Stimulated activated CD4-positive, alpha-beta T cell treated with anti-CD3 and anti-CD28 coated beads, TNF-alpha, amount 100 ng/mL, for 1 hour (primary cell): ENCODE measurements at regions not wholly inside any gene's neighbourhood (a gene's known extent, or its start where the extent isn't known, plus 50 kb on each side); places are given as distances from the start of the nearest gene placed in this dataset.

Source experiments
- DNase-seq, 3 donors: peaks; one replicate each; pipeline ENCODE4 v3.0.0-alpha.2; 2020; ENCODE audit warnings: low read depth in 3 of 3, low spot score in 1 of 3

DNA sequence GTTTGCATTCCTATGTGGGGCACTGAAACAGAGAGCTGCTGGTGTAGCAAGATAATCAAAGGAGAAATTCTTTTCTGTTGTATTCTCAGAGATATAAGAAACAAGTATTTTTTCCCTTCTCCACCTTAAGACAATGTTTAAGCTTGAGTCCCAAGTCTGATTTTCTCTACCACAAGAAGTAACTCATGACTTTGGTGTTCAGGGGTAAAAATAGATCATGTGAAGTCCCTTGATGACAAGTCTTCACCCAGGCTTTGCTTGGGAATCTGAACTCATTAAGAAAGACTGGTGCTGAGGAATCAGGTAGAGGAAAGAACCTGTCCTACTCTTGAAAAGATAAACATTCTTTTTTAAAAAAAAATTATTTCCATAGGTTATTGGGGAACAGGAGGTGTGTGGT is 205.6 kb downstream of the ALDH8A1 start:
- DNase-seq: no peak

- no peak for DNase-seq
These were observed 208.7 kb downstream of the ALDH8A1 start for GRCh38 chr6:134741200-134741536.

- no peak for DNase-seq
These were observed 209.3 kb downstream of the ALDH8A1 start for GRCh38 chr6:134740473-134741199.

GRCh38 chr6:134740027-134740373 is 209.9 kb downstream of the ALDH8A1 start:
- no peak for DNase-seq

GRCh38 chr6:134739299-134740026 is 210.4 kb downstream of the ALDH8A1 start:
- DNase-seq: no peak

DNA sequence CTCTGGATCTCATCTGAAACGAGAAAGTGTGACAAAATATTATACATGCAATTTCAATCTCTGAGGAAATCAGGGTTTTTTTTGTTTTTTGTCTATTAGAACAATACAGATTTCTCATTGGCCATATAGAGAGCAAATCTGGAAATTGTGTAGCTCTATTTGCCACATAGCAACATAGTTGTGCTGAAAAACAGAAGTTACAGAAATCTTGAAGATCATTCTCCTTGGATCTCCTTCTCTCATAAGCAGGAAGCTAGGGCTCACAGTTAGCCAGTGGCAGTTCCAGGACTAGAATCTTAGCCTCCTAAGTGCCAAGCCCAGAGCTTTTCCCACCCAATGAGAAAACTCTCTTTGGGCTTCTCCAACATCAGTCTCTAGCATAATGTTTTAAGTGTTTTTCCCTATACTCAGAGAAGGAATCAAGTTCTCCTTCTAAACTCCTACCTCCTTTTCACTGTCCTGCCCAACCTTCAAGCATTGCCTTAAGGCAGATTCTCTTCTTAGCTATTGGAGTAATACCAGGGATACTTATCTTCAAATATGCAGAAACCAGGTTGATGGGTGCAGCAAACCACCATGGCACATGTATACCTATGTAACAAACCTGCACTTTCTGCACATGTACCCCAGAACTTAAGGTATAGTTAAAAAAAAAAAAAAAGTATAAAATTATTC is 211.6 kb downstream of the ALDH8A1 start:
- DNase-seq: no peak

GRCh38 chr6:134735461-134735860 is 214.4 kb downstream of the ALDH8A1 start:
- no peak for DNase-seq

DNA sequence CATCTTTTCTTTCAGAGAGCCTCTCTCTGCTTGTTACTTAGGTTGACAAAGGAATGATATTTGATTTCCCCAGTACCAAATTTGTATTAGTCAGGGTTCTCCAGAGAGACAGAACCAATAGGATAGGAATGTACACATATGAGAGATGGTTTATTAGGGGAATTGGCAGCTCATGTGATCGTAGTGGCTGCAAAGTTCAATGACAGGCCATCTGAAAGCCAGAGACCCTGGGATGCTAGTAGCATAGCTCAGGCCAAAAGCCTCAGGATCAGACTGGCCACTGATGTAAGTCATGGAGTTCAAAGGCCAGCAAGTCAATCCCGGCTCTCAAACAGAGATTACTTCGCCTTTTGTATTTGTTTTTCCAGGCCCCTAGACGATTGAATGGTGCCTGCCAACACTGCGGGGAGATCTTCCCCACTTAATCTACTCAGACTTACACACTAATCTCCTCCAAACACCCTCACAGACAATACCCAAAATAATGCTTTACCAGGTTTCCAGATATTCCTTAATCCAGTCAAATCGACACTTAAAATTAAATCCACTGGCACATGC is 215.5 kb downstream of the ALDH8A1 start:
- DNase-seq: no peak

- DNase-seq: no peak
These were observed 216.1 kb downstream of the ALDH8A1 start for GRCh38 chr6:134733801-134734200.

- DNase-seq: no peak
These were observed 217.1 kb downstream of the ALDH8A1 start for GRCh38 chr6:134732763-134733162.

GRCh38 chr6:134731615-134732014 is 218.3 kb downstream of the ALDH8A1 start:
- no peak for DNase-seq

GRCh38 chr6:134730013-134730412 is 219.9 kb downstream of the ALDH8A1 start:
- DNase-seq: no peak

GRCh38 chr6:134729561-134729960 is 220.3 kb downstream of the ALDH8A1 start:
- DNase-seq: no peak

DNA sequence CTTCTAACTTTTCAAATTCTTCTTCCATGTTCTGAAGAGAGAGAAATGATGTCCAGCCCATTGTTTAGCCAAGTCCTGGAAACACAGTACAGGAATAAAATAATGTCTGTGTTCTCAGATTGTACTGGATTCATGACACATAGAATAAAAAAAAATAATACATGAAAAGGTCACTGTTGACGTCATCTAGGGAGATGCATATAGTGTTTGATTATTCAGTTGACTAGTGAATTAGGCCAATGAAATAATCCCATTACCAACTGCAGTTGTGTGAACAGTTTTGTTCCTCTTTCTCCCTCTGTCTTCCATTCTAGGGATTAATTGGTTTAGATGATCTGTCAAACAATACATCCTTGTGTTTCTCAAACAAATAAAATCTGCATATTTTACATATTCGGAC is 222.8 kb downstream of the ALDH8A1 start:
- DNase-seq: no peak

DNA sequence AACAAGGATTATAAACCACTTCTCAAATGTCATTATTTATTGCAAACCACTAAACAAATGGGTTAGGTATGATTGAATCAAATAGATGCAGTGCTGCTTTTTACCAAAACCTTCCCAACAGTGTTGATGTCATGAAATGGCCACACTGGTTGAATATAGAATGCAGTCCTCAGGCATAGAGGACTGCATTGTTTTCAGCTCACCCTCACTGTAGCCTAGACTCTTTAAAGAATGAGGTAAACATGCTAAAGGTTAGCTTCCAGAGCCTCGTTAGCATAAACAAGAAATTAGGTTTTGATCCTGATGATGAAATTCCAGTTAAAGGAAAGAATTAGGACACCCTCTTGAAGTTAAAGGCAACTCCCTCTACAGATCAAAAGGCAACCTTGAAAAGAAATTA is 224.3 kb downstream of the ALDH8A1 start:
- no peak for DNase-seq

DNA sequence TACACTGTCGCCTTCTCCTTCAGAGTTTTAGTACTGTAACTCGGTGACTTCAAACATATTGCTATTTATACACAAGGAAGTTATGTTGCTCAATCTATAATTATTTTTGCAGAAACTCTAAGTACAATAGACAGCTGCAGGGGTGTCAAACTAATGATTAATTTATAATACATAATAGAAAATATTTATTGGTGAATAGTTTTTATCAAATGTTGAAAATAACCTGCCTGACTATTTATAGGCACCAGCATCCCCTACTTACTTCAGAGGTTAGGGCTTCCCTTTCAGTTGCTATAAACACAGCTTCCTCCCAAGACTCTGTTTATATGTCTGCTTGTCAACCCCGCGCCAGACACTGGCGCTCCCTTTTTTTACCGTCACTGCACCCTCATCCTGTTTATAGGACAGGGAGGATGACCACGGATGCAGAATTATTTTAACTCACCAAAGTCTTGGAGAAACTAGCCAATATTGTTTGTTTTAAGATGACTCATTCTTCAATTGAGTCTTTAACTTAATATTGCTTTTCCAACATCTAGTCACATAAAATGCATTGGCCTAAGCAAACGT is 225.0 kb downstream of the ALDH8A1 start:
- DNase-seq: no peak

- DNase-seq: no peak
These were observed 226.6 kb downstream of the ALDH8A1 start for GRCh38 chr6:134723081-134723871.

- DNase-seq: no peak
These were observed 227.6 kb downstream of the ALDH8A1 start for GRCh38 chr6:134722200-134722870.

- no peak for DNase-seq
These were observed 228.9 kb downstream of the ALDH8A1 start for GRCh38 chr6:134721060-134721405.

GRCh38 chr6:134720353-134721059 is 229.4 kb downstream of the ALDH8A1 start:
- DNase-seq: no peak
